Thyroid gland (tissue), 4 donors: ENCODE measurements at regions not wholly inside any gene's neighbourhood (a gene's known extent, or its start where the extent isn't known, plus 50 kb on each side); places are given as distances from the start of the nearest gene placed in this dataset.
"Not testable (repeated sequence)": the region's sequence is repeated elsewhere in the genome, so short reads cannot be mapped to it uniquely, and the experiment has no call there.

ENCODE experiments used
- DNase-seq, 2 donors: peaks; one replicate each; pipeline ENCODE4 v3.0.0-alpha.2; 2019
- H3K27ac ChIP-seq, 3 donors: fragments of 200-600 bp; sonication (generic); 1 replicate in 2 of 3; 2 replicates in 1 of 3; pipeline ENCODE4 v1.5.1; 2016 to 2019; ENCODE audit warnings: mild to moderate bottlenecking in 1 of 3, moderate library complexity in 1 of 3
- H3K27me3 ChIP-seq: fragments of 200-600 bp; sonication (generic); one replicate; pipeline ENCODE4 v1.5.1; 2019
- H3K36me3 ChIP-seq, 2 donors: fragments of 200-600 bp; sonication (generic); one replicate each; pipeline ENCODE4 v1.5.1; 2016 to 2019
- H3K4me1 ChIP-seq, 2 donors: fragments of 200-600 bp; sonication (generic); one replicate each; pipeline ENCODE4 v1.5.1; 2017 to 2019
- H3K4me3 ChIP-seq, 3 donors: fragments of 200-600 bp; sonication (generic); replicated peaks in 1 of 3; 1 replicate in 2 of 3; 2 replicates in 1 of 3; pipeline ENCODE4 v1.5.1; 2016; ENCODE audit warnings: mild to moderate bottlenecking in 1 of 3
- H3K9me3 ChIP-seq: fragments of 200-600 bp; sonication (generic); one replicate; pipeline ENCODE4 v1.5.1; 2017
- POLR2A ChIP-seq, 2 donors: fragments of 450-650 bp; IDR thresholded peaks; one replicate each; pipeline ENCODE4 v1.6.1; 2017; ENCODE audit warnings: antibody characterized with exemption in 2 of 2, mild to moderate bottlenecking in 2 of 2, moderate library complexity in 1 of 2
- WGBS, 2 donors: methylation state at CpG; one replicate each; pipeline ENCODE4 v1.1.5; 2017; 5-methylcytosine and 5-hydroxymethylcytosine counted together
- intact Hi-C: fragments of 100-400 bp; cut with DNase I; formaldehyde crosslinking; loops from one replicate; pipeline ENCODE4 v1.15.1; 2023
- TF ChIP-seq, protein P1 (sequence below), 6 experiments: fragments of 200-600 bp in 3 of 6; fragments of 450-650 bp in 3 of 6; sonication (generic) in 3 of 6; IDR thresholded peaks; one replicate each; pipeline ENCODE4 v1.5.1; 2016 to 2019; ENCODE audit warnings: antibody characterized with exemption in 6 of 6, mild to moderate bottlenecking in 2 of 6, inconsistent platforms in 1 of 6, moderate library complexity in 1 of 6

DNA sequence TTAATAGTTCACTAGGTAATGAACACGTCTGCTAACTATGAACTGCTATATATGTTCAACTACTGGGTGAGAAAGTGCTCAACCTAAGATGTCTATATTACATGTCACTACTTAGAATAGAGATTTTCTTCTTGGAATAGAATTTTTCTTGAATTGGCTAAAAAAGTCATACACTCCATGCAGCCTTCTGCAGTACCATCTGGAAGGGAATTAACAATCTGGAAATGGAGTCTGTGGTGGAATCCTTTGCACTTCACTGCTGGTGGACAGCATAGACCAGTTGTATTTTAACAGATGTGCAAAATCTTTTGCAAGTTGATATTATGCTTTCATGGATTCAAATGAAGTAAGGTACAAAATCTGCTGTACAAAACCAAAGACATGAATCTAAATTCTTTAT is 799.6 kb downstream of the KCNJ3 start:
- 76 to 83% methylated on average over 1 of the region's 1 CpG for WGBS, 2 donors
- Histone ChIP-seq H3K36me3 (no peaks in the 10 kb centered on the region), H3K4me1 (no peaks in the 10 kb centered on the region), H3K27ac (no peak overlapping the region), H3K27me3 (no peaks in the 10 kb centered on the region), H3K4me3 (no peak overlapping the region), H3K9me3 (no peaks in the 10 kb centered on the region)
- intact Hi-C loops, result no loop called here
- DNase-seq, result no peak
- TF ChIP-seq, protein P1, sequence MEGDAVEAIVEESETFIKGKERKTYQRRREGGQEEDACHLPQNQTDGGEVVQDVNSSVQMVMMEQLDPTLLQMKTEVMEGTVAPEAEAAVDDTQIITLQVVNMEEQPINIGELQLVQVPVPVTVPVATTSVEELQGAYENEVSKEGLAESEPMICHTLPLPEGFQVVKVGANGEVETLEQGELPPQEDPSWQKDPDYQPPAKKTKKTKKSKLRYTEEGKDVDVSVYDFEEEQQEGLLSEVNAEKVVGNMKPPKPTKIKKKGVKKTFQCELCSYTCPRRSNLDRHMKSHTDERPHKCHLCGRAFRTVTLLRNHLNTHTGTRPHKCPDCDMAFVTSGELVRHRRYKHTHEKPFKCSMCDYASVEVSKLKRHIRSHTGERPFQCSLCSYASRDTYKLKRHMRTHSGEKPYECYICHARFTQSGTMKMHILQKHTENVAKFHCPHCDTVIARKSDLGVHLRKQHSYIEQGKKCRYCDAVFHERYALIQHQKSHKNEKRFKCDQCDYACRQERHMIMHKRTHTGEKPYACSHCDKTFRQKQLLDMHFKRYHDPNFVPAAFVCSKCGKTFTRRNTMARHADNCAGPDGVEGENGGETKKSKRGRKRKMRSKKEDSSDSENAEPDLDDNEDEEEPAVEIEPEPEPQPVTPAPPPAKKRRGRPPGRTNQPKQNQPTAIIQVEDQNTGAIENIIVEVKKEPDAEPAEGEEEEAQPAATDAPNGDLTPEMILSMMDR (IDR thresholded peaks at IDR 0.05), result no peak

DNA sequence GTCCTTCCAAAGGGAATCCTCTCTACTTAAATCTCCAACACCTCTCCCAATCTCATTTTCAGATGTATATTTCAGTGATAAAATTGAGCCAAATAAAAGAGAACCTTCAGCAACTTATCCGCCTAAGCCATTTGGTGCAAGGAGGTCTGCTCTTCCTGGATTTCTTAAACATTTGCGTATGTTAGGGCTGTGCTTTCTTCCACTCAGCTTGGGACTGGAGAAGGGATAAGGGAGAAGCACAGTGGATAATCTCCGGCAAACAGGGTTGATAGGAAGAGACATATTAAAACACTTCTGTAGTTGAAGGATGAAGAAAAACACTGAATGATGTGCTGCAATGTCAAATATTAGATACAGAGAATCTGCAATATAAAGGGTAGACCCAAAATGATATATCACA is 796.2 kb downstream of the KCNJ3 start:
- Histone ChIP-seq H3K4me1 (no peaks in the 10 kb centered on the region), H3K27me3 (no peaks in the 10 kb centered on the region), H3K27ac (no peak overlapping the region), H3K9me3 (no peaks in the 10 kb centered on the region), H3K36me3 (no peaks in the 10 kb centered on the region), H3K4me3 (no peak overlapping the region)
- DNase-seq, result no peak
- TF ChIP-seq, protein P1 (IDR thresholded peaks at IDR 0.05), result no peak
- no peak for TF ChIP-seq POLR2A (IDR thresholded peaks at IDR 0.05)
- 57 to 62% methylated on average over 3 of the region's 3 CpGs for WGBS, 2 donors
- intact Hi-C loops, result no loop called here

DNA sequence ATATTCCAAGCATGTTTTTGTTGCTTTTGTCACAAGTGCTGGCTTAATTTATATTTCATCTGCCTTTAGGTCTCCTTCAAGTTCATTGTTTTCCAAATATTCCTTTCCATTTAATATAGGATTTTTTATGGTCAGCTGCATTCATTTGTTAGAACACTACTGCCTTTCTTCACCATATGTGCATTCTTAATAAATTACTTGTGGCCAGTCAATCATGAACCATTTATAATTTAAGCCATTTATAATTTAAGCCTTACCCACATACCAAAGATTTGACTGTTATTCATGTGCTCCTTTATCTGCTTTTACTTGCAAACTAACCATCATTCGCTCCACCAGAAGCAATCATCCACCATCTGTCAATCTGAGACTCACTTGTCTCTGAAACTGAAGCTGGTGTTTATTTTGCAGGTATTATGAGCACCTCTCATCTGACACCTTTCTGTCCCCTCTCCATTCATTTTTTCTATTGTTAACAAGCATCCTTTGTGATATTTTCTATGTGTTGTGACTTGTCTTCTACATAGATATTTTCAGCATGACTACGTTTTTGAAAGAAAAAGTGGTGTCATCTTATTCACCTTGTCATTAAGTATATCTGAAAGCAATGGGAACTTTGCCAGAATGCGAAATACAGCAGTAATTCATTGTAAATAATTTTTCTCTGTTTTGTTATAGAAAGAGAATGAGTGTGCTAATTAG is 786.8 kb downstream of the KCNJ3 start:
- intact Hi-C loops, result no loop called here
- Histone ChIP-seq H3K4me3 (no peak overlapping the region), H3K4me1 (no peaks in the 10 kb centered on the region)

DNA sequence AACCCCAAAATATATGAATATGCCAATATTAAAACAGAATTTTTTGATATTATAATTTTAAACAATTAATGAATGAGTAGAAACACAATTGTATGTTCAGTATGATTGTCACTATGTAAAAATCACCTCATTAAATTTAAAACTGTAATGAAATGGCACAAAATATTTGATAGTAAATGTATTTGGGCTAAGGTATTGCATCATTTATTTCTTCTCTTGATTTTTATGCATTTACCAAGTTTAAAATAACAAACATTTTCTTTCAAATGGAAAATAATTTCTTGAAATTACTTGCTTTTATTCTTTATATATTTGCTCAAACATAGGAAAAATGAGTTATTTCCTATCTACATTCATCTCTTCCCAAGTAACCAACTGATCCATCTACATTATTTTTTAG is 782.6 kb downstream of the KCNJ3 start:
- Histone ChIP-seq H3K9me3 (no peaks in the 10 kb centered on the region), H3K36me3 (no peaks in the 10 kb centered on the region), H3K27me3 (no peaks in the 10 kb centered on the region), H3K4me1 (no peaks in the 10 kb centered on the region), H3K27ac (no peak overlapping the region), H3K4me3 (no peak overlapping the region)
- intact Hi-C loops, result no loop called here
- no peak for DNase-seq
- TF ChIP-seq POLR2A (IDR thresholded peaks at IDR 0.05), result no peak
- TF ChIP-seq, protein P1 (IDR thresholded peaks at IDR 0.05), result no peak

More for the DNA sequence above, 786.8 kb downstream of the KCNJ3 start:
- H3K27ac ChIP-seq, result no peak overlapping the region
- no peak for DNase-seq
- H3K9me3 ChIP-seq, result no peaks in the 10 kb centered on the region
- TF ChIP-seq POLR2A (IDR thresholded peaks at IDR 0.05), result no peak
- TF ChIP-seq, protein P1 (IDR thresholded peaks at IDR 0.05), result no peak
- H3K36me3 ChIP-seq, result no peaks in the 10 kb centered on the region
- H3K27me3 ChIP-seq, result no peaks in the 10 kb centered on the region
- WGBS, 2 donors, result 78 to 84% methylated on average over 3 of the region's 3 CpGs

DNA sequence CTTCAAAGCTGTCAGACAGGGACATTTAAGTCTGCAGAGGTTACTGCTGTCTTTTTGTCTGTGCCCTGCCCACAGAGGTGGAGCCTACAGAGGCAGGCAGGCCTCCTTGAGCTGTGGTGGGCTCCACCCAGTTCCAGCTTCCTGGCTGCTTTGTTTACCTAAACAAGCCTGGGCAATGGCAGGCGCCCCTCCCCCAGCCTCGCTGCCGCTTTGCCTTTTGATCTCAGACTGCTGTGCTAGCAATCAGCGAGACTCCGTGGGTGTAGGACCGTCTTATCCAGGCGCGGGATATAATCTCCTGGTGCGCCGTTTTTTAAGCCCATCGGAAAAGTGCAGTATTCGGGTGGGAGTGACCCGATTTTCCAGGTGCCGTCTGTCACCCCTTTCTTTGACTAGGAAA is 773.5 kb downstream of the KCNJ3 start:
- not testable (repeated sequence) for H3K4me1 ChIP-seq, H3K27ac ChIP-seq

More for the DNA sequence above, 773.5 kb downstream of the KCNJ3 start:
- H3K4me3 ChIP-seq, DNase-seq, H3K27me3 ChIP-seq, H3K9me3 ChIP-seq, intact Hi-C loops, H3K36me3 ChIP-seq: not testable (repeated sequence)
- WGBS, 2 donors, result 92 to 93% methylated on average over 14 of the region's 14 CpGs
